ENCODE measurements at regions not wholly inside any gene's neighbourhood (a gene's known extent, or its start where the extent isn't known, plus 50 kb on each side); places are given as distances from the start of the nearest gene placed in this dataset.

- Histone ChIP-seq H3K9me3 (no peaks in the 10 kb centered on the region), H3K4me1 (peaks cover 0 to 14% (median 0%) of the 10 kb centered on the region in 3 donors), H3K36me3 (no peaks in the 10 kb centered on the region), H3K4me3 (no peak overlapping the region), H3K27ac (no peak overlapping the region), H3K27me3 (no peaks in the 10 kb centered on the region)
- intact Hi-C loops (cut with DNase I): no loop called here
- TF ChIP-seq, protein P1, sequence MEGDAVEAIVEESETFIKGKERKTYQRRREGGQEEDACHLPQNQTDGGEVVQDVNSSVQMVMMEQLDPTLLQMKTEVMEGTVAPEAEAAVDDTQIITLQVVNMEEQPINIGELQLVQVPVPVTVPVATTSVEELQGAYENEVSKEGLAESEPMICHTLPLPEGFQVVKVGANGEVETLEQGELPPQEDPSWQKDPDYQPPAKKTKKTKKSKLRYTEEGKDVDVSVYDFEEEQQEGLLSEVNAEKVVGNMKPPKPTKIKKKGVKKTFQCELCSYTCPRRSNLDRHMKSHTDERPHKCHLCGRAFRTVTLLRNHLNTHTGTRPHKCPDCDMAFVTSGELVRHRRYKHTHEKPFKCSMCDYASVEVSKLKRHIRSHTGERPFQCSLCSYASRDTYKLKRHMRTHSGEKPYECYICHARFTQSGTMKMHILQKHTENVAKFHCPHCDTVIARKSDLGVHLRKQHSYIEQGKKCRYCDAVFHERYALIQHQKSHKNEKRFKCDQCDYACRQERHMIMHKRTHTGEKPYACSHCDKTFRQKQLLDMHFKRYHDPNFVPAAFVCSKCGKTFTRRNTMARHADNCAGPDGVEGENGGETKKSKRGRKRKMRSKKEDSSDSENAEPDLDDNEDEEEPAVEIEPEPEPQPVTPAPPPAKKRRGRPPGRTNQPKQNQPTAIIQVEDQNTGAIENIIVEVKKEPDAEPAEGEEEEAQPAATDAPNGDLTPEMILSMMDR (IDR thresholded peaks at IDR 0.05): no peak
- TF ChIP-seq POLR2A (IDR thresholded peaks at IDR 0.05): no peak
- WGBS, 2 donors: 86 to 96% methylated on average over 5 of the region's 5 CpGs
- no peak for DNase-seq
Measured at GRCh38 chr2:180709392-180710145, 270.8 kb upstream of the UBE2E3 start.

- no peaks in the 10 kb centered on the region for H3K9me3 ChIP-seq
- intact Hi-C loops (cut with DNase I): no loop called here
- no peaks in the 10 kb centered on the region for H3K27me3 ChIP-seq
- no peak for TF ChIP-seq POLR2A (IDR thresholded peaks at IDR 0.05)
- TF ChIP-seq, protein P1 (IDR thresholded peaks at IDR 0.05): no peak
- peaks cover 0 to 14% (median 0%) of the 10 kb centered on the region in 3 donors for H3K4me1 ChIP-seq
- no peak overlapping the region for H3K27ac ChIP-seq
- no peak for DNase-seq
- no peaks in the 10 kb centered on the region for H3K36me3 ChIP-seq
- H3K4me3 ChIP-seq: no peak overlapping the region
Measured at GRCh38 chr2:180707884-180708205, 272.6 kb upstream of the UBE2E3 start.

GRCh38 chr2:180707175-180707883 lies 273.1 kb upstream of the UBE2E3 start:
- no peak overlapping the region for H3K27ac ChIP-seq
- H3K36me3 ChIP-seq: no peaks in the 10 kb centered on the region
- peaks cover 0 to 14% (median 0%) of the 10 kb centered on the region in 3 donors for H3K4me1 ChIP-seq
- WGBS, 2 donors: 48 to 56% methylated on average over 3 of the region's 3 CpGs
- intact Hi-C loops (cut with DNase I): no loop called here
- TF ChIP-seq, protein P1 (IDR thresholded peaks at IDR 0.05): no peak
- no peak for TF ChIP-seq POLR2A (IDR thresholded peaks at IDR 0.05)
- H3K27me3 ChIP-seq: no peaks in the 10 kb centered on the region
- no peaks in the 10 kb centered on the region for H3K9me3 ChIP-seq
- DNase-seq: no peak
- no peak overlapping the region for H3K4me3 ChIP-seq

DNA sequence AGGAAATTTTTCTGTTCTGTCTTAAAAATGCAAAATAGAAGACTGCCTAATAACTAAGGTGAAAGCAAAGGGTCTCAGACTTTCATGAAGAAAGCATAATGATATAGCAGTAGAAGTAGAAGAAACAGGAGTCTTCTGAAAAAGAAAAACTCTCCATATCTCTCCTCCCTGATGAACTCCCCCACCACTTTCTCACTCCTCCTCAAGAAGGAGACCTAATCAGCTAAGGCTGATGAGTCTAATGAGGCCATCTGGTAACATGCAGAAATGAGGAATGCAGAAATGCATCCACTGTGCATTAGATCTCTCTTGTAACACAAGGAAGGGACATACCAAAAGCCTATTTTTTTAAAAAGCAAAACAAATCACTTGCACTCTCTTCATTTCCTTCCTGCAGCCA lies 273.7 kb upstream of the UBE2E3 start:
- TF ChIP-seq, protein P1 (IDR thresholded peaks at IDR 0.05): no peak
- TF ChIP-seq POLR2A (IDR thresholded peaks at IDR 0.05): no peak
- Histone ChIP-seq H3K27me3 (no peaks in the 10 kb centered on the region), H3K36me3 (no peaks in the 10 kb centered on the region), H3K9me3 (no peaks in the 10 kb centered on the region), H3K4me1 (peaks cover 0 to 14% (median 0%) of the 10 kb centered on the region in 3 donors), H3K4me3 (no peak overlapping the region), H3K27ac (no peak overlapping the region)
- intact Hi-C loops (cut with DNase I): no loop called here
- no peak for DNase-seq

DNA sequence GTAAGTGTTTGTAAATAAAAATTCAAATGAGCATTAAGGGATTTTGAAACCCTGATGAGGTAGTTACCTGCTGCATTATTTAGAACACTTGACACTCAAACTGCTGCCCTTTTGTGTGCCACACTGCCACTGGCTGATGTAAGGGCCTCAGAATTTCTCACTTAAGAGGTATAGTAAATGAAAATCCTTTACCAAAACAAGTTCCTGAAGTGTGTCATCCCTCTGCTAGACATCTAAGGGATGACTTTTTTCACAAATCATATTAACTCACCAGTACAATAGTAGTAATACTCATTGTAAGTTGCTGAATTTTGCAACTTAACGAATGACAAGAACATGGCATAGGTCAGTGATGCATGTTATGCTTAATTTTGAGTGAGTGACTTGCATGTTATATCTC lies 274.9 kb upstream of the UBE2E3 start:
- H3K9me3 ChIP-seq: no peaks in the 10 kb centered on the region
- intact Hi-C loops (cut with DNase I): no loop called here
- no peaks in the 10 kb centered on the region for H3K36me3 ChIP-seq
- 55 to 68% methylated on average over 1 of the region's 1 CpG for WGBS, 2 donors
- no peak for TF ChIP-seq POLR2A (IDR thresholded peaks at IDR 0.05)
- TF ChIP-seq, protein P1 (IDR thresholded peaks at IDR 0.05): no peak
- no peak for DNase-seq
- no peaks in the 10 kb centered on the region for H3K27me3 ChIP-seq
- peaks cover 0 to 14% (median 0%) of the 10 kb centered on the region in 3 donors for H3K4me1 ChIP-seq
- no peak overlapping the region for H3K4me3 ChIP-seq
- H3K27ac ChIP-seq: no peak overlapping the region
